NCI-H1092 treated with DMSO at 0.1 percent for 48 hours (cell line): ENCODE measurements at regions not wholly inside any gene's neighbourhood (a gene's known extent, or its start where the extent isn't known, plus 50 kb on each side); places are given as distances from the start of the nearest gene placed in this dataset.
"Not testable (repeated sequence)": the region's sequence is repeated elsewhere in the genome, so short reads cannot be mapped to it uniquely, and the experiment has no call there.

Experiments
- DNase-seq: peaks from one replicate; lab custom pipeline; 2025; lab: John Stamatoyannopoulos, UW

DNA sequence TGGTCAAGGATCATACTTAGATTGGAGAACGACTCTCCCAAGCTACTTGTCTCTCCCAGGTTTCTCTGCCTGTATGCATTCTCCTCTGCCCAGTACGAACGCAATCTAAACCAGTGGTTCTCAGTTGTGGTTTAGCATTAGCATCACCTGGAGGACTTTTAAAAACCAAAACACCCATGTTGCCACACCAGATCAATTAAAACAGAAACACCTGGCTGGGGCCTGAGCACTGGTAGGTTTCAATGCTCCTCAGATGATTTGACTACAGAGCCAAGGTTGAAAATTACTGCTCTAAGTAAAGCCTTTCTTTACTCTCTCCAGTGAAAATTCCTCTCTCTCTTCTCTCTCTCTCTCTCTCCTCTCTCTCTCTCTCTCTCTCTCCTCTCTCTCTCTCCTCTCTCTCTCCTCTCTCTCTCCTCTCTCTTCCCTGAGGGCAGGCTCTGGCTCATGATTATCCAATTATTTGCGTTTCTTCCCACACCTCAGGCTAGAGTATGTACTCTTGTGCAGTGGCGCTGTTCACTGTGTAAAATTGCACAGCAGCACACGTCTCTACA lies 153.7 kb upstream of the FGF13 start:
- DNase-seq, result no peak

DNA sequence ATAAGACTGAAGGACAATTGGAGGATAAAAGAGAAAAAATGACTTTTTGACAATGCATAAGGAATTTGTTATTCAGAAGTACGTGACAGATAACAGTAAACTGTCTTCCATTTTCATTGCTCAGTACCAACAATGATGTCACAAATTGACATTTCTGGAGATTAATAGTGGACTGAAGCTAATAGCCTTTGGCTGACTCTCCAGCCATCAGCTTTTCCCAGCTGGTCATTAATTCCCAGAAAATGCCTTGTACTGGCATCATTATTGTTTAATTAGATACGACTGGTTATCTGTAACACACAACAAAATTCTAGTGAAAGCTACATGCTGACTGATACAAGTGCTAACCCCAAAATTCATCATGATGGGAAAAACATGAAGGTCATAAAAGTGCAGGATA lies 147.9 kb upstream of the FGF13 start:
- DNase-seq, result no peak

DNA sequence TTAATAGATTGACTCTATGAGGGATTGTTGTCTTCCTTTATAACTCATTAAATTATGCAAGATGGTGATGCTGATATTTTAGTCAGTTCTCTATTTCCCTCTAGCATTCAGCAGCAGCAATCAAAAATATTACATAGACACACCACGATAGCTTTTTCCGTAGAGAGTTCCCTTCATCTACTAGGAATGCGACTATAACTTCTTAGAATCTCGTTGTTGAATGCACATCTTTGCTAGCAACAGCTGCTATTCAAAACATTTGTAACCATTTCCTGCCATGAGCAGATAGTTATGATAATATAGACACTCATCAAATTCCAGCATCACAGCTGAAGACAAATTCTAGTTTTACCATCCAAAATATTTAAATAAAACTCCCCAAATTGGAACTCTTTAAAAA lies 147.4 kb upstream of the FGF13 start:
- no peak for DNase-seq

DNA sequence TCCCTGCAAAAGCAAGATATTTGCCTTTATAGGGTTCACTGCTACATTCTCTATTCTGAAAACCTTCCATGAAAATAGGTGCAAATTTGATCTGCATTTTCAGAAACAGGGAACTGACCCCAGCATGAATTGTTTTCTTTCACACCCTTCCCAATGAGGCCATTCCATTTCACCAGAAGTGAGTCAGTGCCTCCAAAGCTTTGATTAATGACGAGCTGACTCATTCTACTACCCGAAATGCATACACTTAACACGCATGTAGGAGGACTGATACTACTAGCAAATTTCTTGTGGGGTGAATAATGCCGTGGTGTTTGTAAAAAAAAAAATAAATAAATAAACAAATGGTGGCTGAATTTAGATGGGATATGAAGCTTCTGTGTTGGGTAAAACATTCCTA lies 146.9 kb upstream of the FGF13 start:
- no peak for DNase-seq

DNA sequence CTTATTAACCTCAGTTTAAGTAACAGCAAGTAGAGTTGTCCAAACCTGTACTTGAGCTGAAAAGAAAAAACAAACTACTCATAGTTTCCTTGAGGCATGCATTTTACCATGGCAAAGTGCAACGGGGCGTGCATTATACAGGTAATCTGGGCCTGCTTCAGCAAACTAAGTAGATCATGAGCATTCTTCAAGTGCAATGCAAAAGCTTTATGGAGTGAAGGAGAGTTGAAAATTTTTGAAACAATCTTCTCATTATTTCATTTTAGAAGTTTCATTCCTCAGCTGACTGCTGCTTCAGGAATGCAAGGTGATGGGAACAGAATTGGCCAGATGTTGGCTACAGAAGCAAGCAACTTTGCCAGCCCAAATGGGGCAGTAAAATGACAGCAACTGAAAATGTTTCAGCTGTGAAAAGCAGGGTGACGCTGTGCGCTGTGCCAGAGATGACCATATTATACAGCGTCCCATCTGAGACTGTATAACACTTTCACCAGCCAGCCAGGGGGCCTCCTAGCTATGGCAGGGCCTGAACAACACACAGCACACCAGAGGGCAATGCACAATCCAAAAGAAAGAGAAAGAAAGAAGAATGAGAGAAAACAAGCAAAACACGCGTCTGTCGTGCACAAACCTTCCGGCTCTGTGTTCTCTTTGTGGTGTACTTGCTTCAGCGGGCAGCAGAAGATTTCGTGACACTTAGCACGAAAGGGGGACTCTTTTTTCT lies 145.5 kb upstream of the FGF13 start:
- no peak for DNase-seq

DNA sequence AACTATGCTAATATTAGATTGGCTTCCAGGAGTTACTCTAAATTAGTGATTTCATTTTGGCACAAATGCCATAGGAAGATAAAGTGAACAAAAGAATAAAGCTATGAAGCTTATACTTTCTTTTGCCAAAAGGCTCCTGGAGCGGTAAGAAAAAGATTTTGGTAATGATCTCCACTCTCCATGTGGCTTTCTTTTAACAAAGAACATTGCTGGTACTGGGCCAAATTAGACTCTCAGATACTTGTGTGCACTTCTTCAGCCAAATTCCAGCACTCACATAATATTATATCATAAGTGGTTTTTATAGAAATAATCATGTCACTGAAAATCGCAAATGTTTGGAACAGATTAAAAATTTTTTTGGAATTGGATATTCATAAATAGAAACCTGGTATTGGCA lies 142.4 kb upstream of the FGF13 start:
- DNase-seq, result no peak

DNA sequence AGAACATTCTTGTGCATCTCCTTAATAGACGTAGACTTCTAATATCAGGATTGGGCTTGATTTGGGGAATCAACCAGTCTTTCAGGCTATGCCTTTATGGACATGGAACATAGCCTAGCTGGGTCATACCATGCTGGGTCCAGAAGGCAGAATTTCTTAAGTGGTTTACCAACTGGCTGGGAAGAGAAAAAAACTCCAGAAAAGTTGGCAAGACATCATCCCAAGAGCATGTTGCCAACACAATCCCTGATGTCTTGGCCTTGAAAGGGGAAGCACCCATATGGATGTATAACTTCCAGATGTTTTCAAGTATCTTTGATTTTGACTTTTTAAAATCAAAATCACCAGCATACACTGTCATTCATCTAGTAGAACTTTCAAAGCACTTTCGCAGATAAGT lies 138.0 kb upstream of the FGF13 start:
- no peak for DNase-seq

DNA sequence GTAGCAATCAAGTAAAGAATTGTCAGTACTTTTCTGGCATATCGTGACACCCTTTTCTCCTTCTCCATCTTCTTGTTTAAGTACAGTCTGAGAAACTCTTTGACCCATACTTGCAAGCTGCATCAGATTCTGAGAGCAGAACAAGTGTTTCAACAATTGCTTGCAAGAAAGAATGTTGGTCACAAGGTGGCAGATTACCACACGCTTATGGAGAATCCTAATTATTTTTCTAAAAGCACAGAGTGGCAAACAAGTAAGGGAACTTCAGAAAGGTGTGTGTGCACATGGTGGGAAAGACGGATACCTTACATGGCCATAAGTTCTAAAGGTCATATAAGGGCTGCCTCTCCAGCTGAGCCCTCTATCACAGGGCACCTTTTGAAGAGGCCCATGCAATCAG lies 136.4 kb upstream of the FGF13 start:
- no peak for DNase-seq

DNA sequence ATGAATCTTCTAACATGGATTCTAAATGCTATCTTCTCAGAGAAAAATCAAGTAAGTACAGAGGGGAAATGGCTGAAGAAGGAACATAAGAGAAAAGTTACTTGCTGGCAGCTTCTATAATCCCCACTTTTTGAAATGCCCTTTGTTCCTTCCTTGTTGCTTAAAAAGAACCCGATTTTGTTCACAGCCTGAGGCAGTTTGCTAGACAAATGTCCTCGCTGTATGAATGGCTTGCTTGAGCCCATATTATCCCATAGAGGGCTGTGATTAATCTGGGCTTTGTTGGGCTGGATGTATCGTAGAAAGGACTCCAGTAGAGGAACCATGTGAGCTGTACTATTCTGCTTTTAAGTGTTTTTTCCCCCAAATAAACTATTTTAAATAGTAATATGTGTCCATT lies 134.3 kb upstream of the FGF13 start:
- no peak for DNase-seq

DNA sequence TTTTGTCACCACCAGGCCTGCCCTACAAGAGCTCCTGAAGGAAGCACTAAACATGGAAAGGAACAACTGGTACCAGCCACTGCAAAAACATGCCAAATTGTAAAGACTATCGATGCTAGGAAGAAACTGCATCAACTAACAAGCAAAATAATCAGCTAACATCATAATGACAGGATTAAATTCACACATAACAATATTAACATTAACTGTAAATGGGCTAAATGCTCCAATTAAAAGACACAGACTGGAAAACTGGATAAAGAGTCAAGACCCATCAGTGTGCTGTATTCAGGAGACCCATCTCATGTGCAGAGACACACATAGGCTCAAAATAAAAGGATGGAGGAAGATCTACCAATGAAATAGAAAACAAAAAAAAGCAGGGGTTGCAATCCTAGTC lies 95.9 kb upstream of the FGF13 start:
- not testable (repeated sequence) for DNase-seq

DNA sequence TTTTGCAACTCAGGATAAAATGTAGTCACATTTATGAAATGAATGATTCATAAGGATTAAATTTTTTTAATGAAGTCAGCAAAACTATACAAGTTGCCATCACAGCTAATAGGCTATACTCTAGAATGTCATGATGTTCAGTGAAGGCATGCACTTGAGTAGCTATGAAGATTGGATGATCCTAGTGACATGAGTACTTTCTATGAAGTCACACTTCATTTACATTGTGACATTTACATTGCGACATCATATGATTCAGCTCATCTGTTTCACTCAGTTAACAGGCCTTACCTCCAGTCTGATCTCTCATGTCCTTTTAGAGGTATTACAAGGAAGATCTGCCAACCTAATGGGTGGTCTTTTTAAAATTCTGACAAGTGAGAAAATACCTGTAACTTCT lies 82.7 kb upstream of the FGF13 start:
- no peak for DNase-seq

DNA sequence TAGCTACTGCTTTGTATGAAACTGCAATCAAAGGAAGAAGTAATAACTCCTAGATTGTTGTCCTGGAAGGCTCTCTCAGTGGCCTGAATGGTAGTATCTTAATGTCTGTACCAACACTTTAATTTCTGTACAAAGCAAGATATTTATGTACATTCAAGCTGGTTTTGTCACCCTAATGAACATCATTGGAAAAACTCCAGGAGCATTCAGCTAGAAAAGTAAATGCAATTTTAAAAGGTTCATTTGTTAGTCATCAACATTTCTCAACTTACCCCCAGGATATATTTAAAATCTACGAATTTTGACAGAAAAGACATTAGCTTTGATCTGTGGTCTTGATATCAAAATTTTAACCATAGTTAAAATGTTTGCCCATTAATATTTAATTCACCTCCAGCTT lies 80.0 kb upstream of the FGF13 start:
- no peak for DNase-seq

DNA sequence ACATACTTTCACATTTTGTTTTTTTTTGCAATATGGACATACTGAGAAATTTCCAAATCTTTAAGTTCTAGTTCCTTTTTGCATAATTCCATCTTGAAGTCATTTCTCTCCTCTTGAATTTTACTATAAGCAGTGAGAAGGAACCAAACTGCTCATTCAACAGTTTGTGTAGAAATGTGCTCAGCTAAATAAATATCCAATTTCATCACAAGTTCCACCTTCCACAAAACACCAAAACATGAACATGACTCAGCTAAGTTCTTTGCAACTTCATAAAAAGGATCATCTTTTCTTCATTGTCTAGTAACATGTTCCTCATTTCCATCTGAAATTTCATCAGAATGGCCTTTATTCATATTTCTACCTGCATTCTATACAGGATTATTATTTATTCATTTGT lies 77.3 kb upstream of the FGF13 start:
- no peak for DNase-seq

DNA sequence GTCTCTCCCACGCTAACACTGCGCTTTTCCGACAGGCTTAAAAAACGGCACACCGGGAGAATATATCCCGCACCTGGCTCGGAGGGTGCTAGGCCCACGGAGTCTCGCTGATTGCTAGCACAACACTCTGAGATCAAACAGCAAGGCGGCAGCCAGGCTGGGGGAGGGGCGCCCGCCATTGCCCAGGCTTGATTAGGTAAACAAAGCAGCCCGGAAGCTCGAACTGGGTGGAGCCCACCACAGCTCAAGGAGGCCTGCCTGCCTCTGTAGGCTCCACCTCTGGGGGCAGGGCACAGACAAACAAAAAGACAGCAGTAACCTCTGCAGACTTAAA lies 67.0 kb upstream of the FGF13 start:
- DNase-seq, result not testable (repeated sequence)

DNA sequence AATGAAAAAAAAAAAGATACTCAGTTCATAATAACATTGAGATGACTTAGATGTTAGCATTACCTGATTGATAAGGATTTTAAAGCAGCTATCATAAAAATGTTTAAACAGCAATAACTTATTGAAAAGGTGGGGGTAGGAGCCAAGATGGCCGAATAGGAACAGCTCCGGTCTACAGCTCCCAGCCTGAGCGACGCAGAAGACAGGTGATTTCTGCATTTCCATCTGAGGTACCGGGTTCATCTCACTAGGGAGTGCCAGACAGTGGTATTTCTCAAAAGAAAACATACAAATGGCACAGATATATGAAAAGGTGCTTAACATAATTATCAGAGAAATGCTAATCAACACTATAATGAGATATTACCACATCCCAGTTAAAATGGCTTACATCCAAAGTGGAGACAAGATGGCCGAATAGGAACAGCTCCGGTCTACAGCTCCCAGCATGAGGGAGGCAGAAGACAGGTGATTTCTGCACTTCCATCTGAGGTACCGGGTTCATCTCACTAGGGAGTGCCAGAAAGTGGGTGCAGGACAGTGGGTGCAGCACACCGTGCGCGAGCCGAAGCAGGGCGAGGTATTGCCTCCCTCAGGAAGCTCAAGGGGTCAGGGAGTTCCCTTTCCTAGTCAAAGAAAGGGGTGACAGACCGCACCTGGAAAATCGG lies 66.5 kb upstream of the FGF13 start:
- DNase-seq, result not testable (repeated sequence)

DNA sequence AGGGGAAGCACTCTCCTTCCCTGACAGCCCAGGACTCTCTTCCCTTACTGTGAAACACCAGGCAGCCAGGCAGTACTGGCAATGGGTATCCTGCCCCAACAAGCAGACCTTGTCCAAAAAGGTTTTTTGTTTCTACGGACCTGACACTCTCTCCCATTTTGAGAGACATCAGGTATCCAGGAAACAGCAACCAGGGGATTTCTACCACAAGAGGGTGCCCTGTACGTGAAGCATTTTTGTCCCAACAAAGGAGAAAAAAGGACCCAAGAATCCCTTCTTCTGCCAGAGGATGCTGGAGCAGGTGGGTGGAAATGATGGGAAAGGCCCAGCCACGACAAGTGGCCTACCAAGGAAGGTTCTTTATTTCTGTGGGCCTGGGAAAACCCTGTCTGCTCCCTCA lies 65.7 kb upstream of the FGF13 start:
- DNase-seq, result no peak

DNA sequence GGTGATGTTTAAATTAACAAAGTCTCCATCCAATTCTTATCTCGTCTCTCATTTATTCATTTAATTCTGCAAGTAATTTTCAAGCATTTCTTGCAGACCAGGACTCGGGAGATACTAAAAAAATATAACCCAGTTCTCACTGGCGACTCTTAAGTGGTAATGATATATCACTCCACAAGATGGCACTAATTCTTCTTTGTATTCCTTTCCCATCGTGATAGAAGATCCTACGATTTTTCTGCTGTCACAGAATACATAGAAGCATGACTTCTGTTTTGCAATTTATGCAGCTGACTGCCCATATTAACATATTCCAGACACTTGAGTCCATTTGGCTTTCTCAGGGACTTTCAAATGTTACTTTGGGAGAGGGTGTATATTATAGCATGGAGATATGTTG lies 64.0 kb upstream of the FGF13 start:
- DNase-seq, result peak; percentile 34

DNA sequence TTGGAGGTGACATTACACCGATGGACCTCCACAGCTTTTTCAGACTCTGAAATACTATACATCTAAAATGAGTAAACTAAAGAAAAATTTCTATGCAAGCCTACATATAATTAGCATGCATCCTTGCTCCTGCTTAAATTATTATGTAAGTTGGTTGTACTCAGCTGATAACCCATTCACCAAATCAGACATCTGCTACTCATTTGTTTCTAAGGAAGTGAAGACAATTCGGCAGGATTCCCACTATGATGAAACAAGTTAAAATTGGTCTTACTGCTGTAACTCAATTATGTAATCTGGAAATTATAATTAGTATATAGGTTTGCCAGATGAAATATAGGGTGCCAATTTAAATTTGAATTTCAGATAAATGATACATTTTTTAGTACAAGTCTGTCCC lies 59.5 kb upstream of the FGF13 start:
- DNase-seq, result no peak

DNA sequence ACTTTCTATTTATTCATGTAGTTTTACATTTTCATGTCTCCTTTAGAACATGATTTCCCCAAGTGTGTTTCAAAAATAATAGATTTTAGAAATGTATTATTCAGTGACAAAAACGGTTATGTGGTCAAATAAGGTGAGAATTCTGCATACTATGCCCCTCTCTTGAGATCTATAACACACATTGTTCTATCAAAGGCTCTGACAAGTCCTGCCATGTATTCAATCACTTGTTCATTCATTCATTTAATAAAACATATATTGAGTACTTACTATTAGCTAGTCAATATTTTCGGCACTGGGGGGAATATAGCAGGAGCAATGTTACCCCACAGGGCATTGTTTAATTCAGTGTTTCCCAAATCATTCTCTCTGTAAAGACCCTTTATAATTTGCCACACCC lies 58.4 kb upstream of the FGF13 start:
- no peak for DNase-seq

DNA sequence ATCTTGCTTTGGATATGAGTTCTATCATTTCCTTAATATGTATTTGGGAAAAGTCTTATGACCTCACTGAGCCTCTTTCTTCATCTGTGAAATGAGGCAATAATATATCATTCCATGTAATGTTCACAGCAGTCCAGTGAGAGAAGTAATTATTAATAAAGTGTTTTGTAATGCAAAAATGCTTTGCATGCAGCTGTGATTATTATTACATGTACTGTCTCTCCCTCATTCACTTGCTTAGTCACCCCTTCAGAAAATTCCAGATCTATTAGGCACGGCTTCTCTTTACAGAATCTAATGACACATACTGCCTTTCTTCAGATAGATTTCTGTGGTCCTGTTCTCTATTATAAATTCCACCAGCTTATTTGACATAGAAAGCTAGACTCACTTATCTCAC lies 53.5 kb upstream of the FGF13 start:
- no peak for DNase-seq

DNA sequence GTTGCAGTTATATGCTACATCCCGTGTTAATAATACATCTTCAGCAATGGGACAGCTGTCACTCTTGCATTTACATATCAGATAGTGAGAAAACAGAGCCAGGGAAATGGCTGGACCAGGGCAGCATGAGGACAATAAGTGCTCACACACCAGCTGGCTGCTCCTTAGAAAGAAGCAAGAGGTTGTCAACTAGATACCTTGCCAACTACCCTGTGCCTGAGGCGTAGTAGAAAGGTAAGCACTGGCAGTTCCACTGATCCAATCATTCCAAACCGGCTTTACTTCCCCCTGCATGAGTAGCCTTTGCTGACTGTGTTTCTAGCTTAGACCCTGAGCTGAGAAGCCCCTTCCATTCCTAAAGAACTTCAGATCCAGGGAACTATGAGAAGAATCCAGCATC lies 52.2 kb upstream of the FGF13 start:
- DNase-seq, result peak; percentile 11

DNA sequence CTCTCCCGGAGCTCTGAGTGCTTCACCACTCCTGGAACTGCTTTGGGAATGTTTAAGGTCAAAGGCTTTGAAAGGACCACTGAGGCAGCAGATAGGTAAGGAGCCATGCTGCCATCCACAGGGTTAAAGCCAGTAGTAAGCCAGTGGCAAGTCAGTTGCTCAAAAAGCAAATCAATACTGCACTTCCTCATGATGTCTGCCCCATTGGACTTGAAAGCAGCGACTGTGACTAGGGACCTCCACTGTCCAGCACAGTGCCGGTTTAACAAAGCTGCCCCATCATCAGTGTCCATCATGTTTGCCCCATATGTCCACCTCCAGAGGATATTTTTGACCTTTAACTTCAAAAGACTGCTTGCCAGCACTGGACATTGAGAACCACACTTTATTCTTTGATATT lies 49.9 kb upstream of the FGF13 start:
- DNase-seq, result no peak
